NCI-H2227 (cell line): ENCODE measurements at regions not wholly inside any gene's neighbourhood (a gene's known extent, or its start where the extent isn't known, plus 50 kb on each side); places are given as distances from the start of the nearest gene placed in this dataset.
"Not testable (repeated sequence)": the region's sequence is repeated elsewhere in the genome, so short reads cannot be mapped to it uniquely, and the experiment has no call there.

ENCODE experiments used
- DNase-seq: peaks from one replicate; lab custom pipeline; 2025; ENCODE audit not compliant: unreplicated experiment; lab: John Stamatoyannopoulos, UW

GRCh38 chr1:193905288-193906085 is 719.1 kb upstream of the B3GALT2 start:
- no peak for DNase-seq

- no peak for DNase-seq
Measured at GRCh38 chr1:193891788-193892187, 705.4 kb upstream of the B3GALT2 start.

- no peak for DNase-seq
Measured at GRCh38 chr1:193890935-193891334, 704.5 kb upstream of the B3GALT2 start.

GRCh38 chr1:193884848-193885558 is 698.6 kb upstream of the B3GALT2 start:
- no peak for DNase-seq

GRCh38 chr1:193877920-193878319 is 691.5 kb upstream of the B3GALT2 start:
- not testable (repeated sequence) for DNase-seq

GRCh38 chr1:193868425-193868824 is 682.0 kb upstream of the B3GALT2 start:
- no peak for DNase-seq

- no peak for DNase-seq
Measured at GRCh38 chr1:193856261-193856660, 669.8 kb upstream of the B3GALT2 start.

GRCh38 chr1:193850745-193851144 is 664.3 kb upstream of the B3GALT2 start:
- DNase-seq: no peak

- DNase-seq: no peak
Measured at GRCh38 chr1:193846876-193847604, 660.6 kb upstream of the B3GALT2 start.

GRCh38 chr1:193846411-193846810 is 660.0 kb upstream of the B3GALT2 start:
- no peak for DNase-seq

GRCh38 chr1:193841857-193842256 is 655.4 kb upstream of the B3GALT2 start:
- no peak for DNase-seq

- no peak for DNase-seq
Measured at GRCh38 chr1:193831465-193831864, 645.1 kb upstream of the B3GALT2 start.

GRCh38 chr1:193827516-193827915 is 641.1 kb upstream of the B3GALT2 start:
- DNase-seq: no peak

- DNase-seq: no peak
Measured at GRCh38 chr1:193819376-193819775, 633.0 kb upstream of the B3GALT2 start.

GRCh38 chr1:193807208-193807607 is 620.8 kb upstream of the B3GALT2 start:
- no peak for DNase-seq

GRCh38 chr1:193806079-193807048 is 620.0 kb upstream of the B3GALT2 start:
- no peak for DNase-seq

GRCh38 chr1:193799948-193800690 is 613.7 kb upstream of the B3GALT2 start:
- DNase-seq: no peak

GRCh38 chr1:193799371-193799770 is 613.0 kb upstream of the B3GALT2 start:
- no peak for DNase-seq

- DNase-seq: no peak
Measured at GRCh38 chr1:193794239-193794638, 607.8 kb upstream of the B3GALT2 start.

- DNase-seq: no peak
Measured at GRCh38 chr1:193791746-193792145, 605.3 kb upstream of the B3GALT2 start.
